ENCODE measurements at regions not wholly inside any gene's neighbourhood (a gene's known extent, or its start where the extent isn't known, plus 50 kb on each side); places are given as distances from the start of the nearest gene placed in this dataset.
"Not testable (repeated sequence)": the region's sequence is repeated elsewhere in the genome, so short reads cannot be mapped to it uniquely, and the experiment has no call there.

DNA sequence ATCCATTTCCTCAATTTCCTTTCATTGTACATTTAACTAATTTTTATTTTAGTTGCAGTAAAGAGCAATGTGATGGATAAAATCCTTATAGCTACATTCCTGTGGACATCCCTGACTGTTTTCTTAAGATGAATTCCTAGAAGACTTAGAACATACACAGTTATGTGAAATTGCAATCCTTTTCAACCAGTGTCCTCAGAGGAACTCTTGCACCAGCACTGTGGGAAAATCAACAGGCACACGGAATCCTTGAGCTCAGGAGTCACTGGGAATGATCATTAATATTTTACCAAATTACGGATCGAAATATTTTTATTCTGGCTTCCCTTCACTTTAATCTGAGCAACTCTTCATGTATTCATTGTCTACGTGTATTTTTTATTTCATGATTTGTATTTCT lies 901.9 kb upstream of the WWC1 start:
- TF ChIP-seq, protein P1, sequence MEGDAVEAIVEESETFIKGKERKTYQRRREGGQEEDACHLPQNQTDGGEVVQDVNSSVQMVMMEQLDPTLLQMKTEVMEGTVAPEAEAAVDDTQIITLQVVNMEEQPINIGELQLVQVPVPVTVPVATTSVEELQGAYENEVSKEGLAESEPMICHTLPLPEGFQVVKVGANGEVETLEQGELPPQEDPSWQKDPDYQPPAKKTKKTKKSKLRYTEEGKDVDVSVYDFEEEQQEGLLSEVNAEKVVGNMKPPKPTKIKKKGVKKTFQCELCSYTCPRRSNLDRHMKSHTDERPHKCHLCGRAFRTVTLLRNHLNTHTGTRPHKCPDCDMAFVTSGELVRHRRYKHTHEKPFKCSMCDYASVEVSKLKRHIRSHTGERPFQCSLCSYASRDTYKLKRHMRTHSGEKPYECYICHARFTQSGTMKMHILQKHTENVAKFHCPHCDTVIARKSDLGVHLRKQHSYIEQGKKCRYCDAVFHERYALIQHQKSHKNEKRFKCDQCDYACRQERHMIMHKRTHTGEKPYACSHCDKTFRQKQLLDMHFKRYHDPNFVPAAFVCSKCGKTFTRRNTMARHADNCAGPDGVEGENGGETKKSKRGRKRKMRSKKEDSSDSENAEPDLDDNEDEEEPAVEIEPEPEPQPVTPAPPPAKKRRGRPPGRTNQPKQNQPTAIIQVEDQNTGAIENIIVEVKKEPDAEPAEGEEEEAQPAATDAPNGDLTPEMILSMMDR (conservative IDR thresholded peaks at IDR 0.05) = no peak
- H3K27ac ChIP-seq = no peak overlapping the region

DNA sequence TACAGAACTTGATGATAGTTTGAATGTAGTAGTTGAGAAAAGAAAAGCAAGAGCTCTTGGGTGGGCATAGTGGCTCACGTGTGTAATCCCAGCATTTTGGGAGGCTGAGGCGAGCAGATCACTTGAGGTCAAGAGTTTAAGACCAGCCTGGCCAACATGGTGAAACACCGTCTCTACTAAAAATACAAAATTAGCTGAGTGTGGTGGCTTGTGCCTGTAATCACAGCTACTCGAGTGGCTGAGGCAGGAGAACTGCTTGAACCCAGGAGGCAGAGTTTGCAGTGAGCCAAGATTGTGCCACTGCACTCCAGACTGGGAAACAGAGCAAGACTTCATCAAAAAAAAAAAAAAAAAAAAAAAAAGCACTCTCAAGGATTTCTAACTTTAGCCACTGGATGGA lies 900.2 kb upstream of the WWC1 start:
- not testable (repeated sequence) for H3K27ac ChIP-seq

DNA sequence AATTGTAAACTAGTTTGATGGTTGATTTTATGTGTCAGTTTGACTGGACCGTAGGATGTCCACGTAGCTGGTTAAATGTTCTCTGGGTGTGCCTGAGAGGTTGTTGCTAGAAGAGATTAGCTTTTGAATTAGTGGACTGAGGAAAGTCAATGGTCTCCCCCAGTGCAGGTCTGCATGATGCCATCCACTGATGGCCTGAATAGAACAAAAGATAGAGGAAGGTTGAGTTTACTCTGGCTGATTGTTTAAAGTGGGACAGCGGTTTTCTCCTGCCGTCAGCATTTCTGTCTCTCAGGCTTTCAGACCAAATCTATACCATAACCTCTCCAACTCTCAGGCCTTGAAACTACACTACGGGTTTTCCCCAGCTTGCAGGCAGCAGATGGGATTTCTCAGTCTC lies 899.2 kb upstream of the WWC1 start:
- H3K27ac ChIP-seq = no peak overlapping the region
- TF ChIP-seq, protein P1 (conservative IDR thresholded peaks at IDR 0.05) = no peak

DNA sequence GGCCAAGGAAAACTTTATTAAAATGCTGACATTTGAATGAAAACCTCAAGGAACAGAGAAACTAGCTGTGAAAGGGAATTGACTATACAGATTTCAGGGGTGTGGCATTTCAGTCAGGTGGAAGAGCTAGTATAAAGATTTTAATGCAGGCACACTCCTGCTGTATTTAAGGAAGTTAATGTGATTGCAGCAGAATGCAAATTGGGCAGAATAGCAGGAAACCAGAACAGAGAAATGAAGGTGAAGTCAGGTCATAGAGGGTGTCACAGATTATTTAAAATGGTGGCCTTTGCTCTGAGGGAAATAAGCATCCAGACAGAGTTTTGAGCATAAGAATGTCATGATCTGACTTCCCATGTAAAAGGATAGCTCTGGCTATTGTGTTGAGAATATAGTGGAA lies 898.1 kb upstream of the WWC1 start:
- TF ChIP-seq, protein P1 (conservative IDR thresholded peaks at IDR 0.05) = no peak
- no peak overlapping the region for H3K27ac ChIP-seq

DNA sequence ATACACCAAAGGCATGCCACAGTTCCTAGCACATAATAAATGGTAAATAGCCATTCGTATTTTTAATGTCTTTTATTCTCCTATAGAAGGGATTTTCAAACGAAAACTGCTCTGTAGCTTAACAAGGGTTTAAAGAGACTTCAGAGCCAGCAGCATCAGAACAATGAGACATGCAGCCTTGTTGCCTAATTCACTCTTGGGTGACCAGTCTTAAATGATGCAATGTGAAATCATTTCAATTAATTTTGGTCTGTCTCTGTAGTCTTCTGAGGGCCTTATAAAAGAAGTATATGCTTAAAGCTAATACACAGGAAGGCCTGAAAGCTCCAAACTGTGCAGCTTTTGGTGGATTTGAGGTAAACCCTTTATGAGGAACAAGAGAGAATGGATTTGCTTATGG lies 888.8 kb upstream of the WWC1 start:
- H3K27ac ChIP-seq = no peak overlapping the region
- TF ChIP-seq, protein P1 (conservative IDR thresholded peaks at IDR 0.05) = no peak

DNA sequence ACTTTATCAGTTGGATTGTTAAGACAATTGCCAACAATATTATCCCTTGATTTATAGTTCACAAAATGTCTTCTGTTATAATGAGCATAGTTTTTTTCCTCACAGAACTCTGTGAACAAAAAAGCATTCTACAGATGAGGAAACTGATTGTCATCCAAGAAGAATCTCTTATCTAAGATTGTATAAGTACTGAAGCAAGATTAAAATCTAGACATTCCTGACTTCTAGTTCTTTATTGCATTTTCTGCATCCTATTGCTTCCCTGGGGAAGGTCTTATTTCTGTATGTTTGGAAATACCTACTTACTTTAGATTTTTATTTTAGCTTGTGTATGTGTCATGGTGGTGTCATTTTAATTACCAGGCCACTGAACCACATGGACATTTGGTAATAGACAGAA lies 884.9 kb upstream of the WWC1 start:
- no peak overlapping the region for H3K27ac ChIP-seq
- TF ChIP-seq, protein P1 (conservative IDR thresholded peaks at IDR 0.05) = no peak

DNA sequence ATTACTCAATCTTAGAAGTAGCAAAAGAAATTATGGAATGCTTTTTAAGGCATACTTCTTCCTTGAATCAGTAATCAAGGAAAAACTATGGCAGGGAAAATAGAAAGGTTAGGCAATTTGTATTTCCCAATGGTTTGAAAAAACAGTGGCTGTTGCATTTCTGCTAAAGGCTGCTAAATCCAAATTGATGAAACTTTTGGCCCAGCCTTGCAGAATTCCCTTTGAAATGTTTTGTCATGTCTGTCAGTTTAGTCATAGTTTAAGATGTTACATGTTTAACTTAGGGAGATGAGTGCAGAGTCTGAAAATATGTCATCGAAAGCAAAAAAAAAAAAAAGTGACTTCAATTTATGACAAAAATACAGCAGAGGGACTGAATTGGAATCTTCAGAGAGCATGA lies 878.9 kb upstream of the WWC1 start:
- H3K27ac ChIP-seq = no peak overlapping the region
- TF ChIP-seq, protein P1 (conservative IDR thresholded peaks at IDR 0.05) = no peak

DNA sequence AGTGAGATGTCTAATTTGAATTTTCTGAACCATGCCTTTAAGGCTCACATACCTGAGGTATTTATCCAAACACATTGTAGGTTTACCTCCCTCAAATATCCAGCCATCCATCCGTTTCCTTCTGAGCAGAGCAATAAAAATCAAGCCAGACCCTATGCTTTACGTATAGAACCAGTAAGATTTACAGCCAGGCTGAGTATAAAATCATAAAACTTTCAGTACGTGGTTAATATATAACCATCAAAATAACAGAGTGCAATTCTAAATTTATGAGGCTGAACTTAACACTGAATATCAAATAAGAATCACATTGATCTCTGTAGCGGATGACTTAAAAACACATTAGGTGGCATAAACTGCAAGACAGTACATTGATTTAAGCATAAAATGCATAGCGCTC lies 877.9 kb upstream of the WWC1 start:
- no peak overlapping the region for H3K27ac ChIP-seq
- TF ChIP-seq, protein P1 (conservative IDR thresholded peaks at IDR 0.05) = no peak
